Liver (tissue), 8 donors: ENCODE measurements at regions not wholly inside any gene's neighbourhood (a gene's known extent, or its start where the extent isn't known, plus 50 kb on each side); places are given as distances from the start of the nearest gene placed in this dataset.

ENCODE experiments used
- DNase-seq: peaks from one replicate; pipeline ENCODE4 v3.0.0-alpha.2; 2017; ENCODE audit warnings: low spot score
- H3K27ac ChIP-seq, 2 donors: one replicate each; pipeline ENCODE4 v1.7.0; 2013; ENCODE audit warnings: inconsistent platforms in 2 of 2, low read length in 2 of 2, control low read depth in 1 of 2, low read depth in 1 of 2, mild to moderate bottlenecking in 1 of 2
- H3K27me3 ChIP-seq, 4 donors: one replicate each; pipeline versions ENCODE4 v1.6.1 to v1.7.0; 2013; ENCODE audit warnings: low read length in 3 of 4, inconsistent platforms in 1 of 4, mild to moderate bottlenecking in 1 of 4, moderate library complexity in 1 of 4; ENCODE audit not compliant: control insufficient read depth in 4 of 4, insufficient read depth in 4 of 4
- H3K36me3 ChIP-seq, 4 donors: one replicate each; pipeline versions ENCODE4 v1.6.1 to v1.7.0; 2013; ENCODE audit warnings: low read length in 3 of 4, mild to moderate bottlenecking in 3 of 4, low read depth in 1 of 4, moderate library complexity in 1 of 4; ENCODE audit not compliant: control insufficient read depth in 4 of 4, insufficient read depth in 3 of 4
- H3K4me1 ChIP-seq, 4 donors: one replicate each; pipeline versions ENCODE4 v1.6.1 to v1.7.0; 2013; ENCODE audit warnings: low read length in 3 of 4, mild to moderate bottlenecking in 3 of 4, moderate library complexity in 1 of 4; ENCODE audit not compliant: control insufficient read depth in 4 of 4, insufficient read depth in 4 of 4
- H3K4me3 ChIP-seq, 3 donors: one replicate each; pipeline versions ENCODE4 v1.6.1 to v1.7.0; 2013; ENCODE audit warnings: low read length in 3 of 3, control low read depth in 1 of 3, low read depth in 1 of 3, mild to moderate bottlenecking in 1 of 3
- H3K9ac ChIP-seq, 2 donors: one replicate each; pipeline ENCODE4 v1.7.0; 2013; ENCODE audit warnings: low read length in 2 of 2, mild to moderate bottlenecking in 2 of 2, moderate library complexity in 2 of 2, control low read depth in 1 of 2, low read depth in 1 of 2
- H3K9me3 ChIP-seq, 4 donors: one replicate each; pipeline versions ENCODE4 v1.6.1 to v1.7.0; 2013; ENCODE audit warnings: low read length in 3 of 4; ENCODE audit not compliant: control insufficient read depth in 4 of 4
- ATF3 ChIP-seq: IDR thresholded peaks from 2 replicates; pipeline ENCODE4 v1.6.1; 2016; ENCODE audit warnings: antibody characterized with exemption
- CTCF ChIP-seq: fragments of 150-350 bp; IDR thresholded peaks from 2 replicates; pipeline ENCODE4 v1.5.1; 2017; ENCODE audit warnings: improper control_type of control experiment, low read depth, low read length; ENCODE audit not compliant: missing input control
- EGR1 ChIP-seq, 2 donors: IDR thresholded peaks; 2 replicates each; pipeline ENCODE4 v1.6.1; 2016 to 2018; ENCODE audit warnings: antibody characterized with exemption in 2 of 2, low read depth in 2 of 2
- FOXA1 ChIP-seq: IDR thresholded peaks from 2 replicates; pipeline ENCODE4 v1.6.1; 2016; ENCODE audit warnings: antibody characterized with exemption
- GABPA ChIP-seq, 2 donors: IDR thresholded peaks in 1 of 2; conservative IDR thresholded peaks in 1 of 2; 2 replicates each; pipeline ENCODE4 v1.6.1; 2016; ENCODE audit warnings: antibody characterized with exemption in 2 of 2, mild to moderate bottlenecking in 1 of 2, moderate library complexity in 1 of 2
- HNF4A ChIP-seq, 2 donors: conservative IDR thresholded peaks; 2 replicates each; pipeline ENCODE4 v1.6.1; 2016; ENCODE audit warnings: antibody characterized with exemption in 2 of 2, mild to moderate bottlenecking in 2 of 2
- HNF4G ChIP-seq: IDR thresholded peaks from 2 replicates; pipeline ENCODE4 v1.6.1; 2016; ENCODE audit warnings: antibody characterized with exemption
- JUND ChIP-seq, 2 donors: IDR thresholded peaks; 2 replicates each; pipeline ENCODE4 v1.6.1; 2016; ENCODE audit warnings: antibody characterized with exemption in 2 of 2
- MAX ChIP-seq: IDR thresholded peaks from 2 replicates; pipeline ENCODE4 v1.6.1; 2016; ENCODE audit warnings: antibody characterized with exemption
- NR2F2 ChIP-seq: IDR thresholded peaks from 2 replicates; pipeline ENCODE4 v1.6.1; 2016; ENCODE audit warnings: antibody characterized with exemption
- RXRA ChIP-seq, 2 donors: IDR thresholded peaks; 2 replicates each; pipeline ENCODE4 v1.6.1; 2017 to 2018; ENCODE audit warnings: antibody characterized with exemption in 2 of 2, mild to moderate bottlenecking in 1 of 2
- SP1 ChIP-seq: IDR thresholded peaks from 2 replicates; pipeline ENCODE4 v1.6.1; 2018; ENCODE audit warnings: antibody characterized with exemption, mild to moderate bottlenecking
- ZBTB33 ChIP-seq: IDR thresholded peaks from 2 replicates; pipeline ENCODE4 v1.6.1; 2016; ENCODE audit warnings: antibody characterized with exemption
- WGBS: extraction: QIAGEN DNeasy Blood & Tissue Kit; methylation state at CpG from one replicate; pipeline ENCODE4 v1.1.7; 2013; 5-methylcytosine and 5-hydroxymethylcytosine counted together
- donor health status: healthy.
- donor health status: healthy.
- donor health status: healthy.
- donor health status: healthy.
- donor health status: healthy.

GRCh38 chr15:67009576-67010569 is 55.5 kb upstream of the SMAD3 start:
- Histone ChIP-seq H3K36me3 (no peaks in the 10 kb centered on the region), H3K4me1 (peaks cover 11 to 28% (median 24%) of the 10 kb centered on the region in 4 donors), H3K27me3 (no peaks in the 10 kb centered on the region), H3K27ac (peak overlapping the region; percentile 32 to 48), H3K9me3 (no peaks in the 10 kb centered on the region), H3K4me3 (no peak overlapping the region), H3K9ac (no peak overlapping the region)
- no peak for DNase-seq
- WGBS: 40% methylated on average over 7 of the region's 7 CpGs
- TF ChIP-seq SP1 (peak; percentile 36), RXRA (IDR thresholded peaks at IDR 0.05) (no peak), CTCF (no peak), HNF4A (conservative IDR thresholded peaks at IDR 0.05) (peak; percentile 75)

GRCh38 chr15:67010898-67011616 is 54.3 kb upstream of the SMAD3 start:
- H3K4me3 ChIP-seq: no peak overlapping the region
- H3K27ac ChIP-seq: peak overlapping the region; percentile 19 to 55
- H3K9ac ChIP-seq: no peak overlapping the region
- H3K4me1 ChIP-seq: peaks cover 11 to 28% (median 24%) of the 10 kb centered on the region in 4 donors
- WGBS: 56% methylated on average over 7 of the region's 7 CpGs
- no peak for DNase-seq
- H3K27me3 ChIP-seq: no peaks in the 10 kb centered on the region
- TF ChIP-seq EGR1 (IDR thresholded peaks at IDR 0.05; ENCODE audit: low read depth in 2 of 2) (no peak), RXRA (IDR thresholded peaks at IDR 0.05) (no peak), ZBTB33 (no peak), FOXA1 (no peak), MAX (no peak), GABPA (IDR thresholded peaks at IDR 0.05 in 1 of 2, conservative IDR thresholded peaks at IDR 0.05 in 1 of 2) (no peak), NR2F2 (no peak), ATF3 (no peak), JUND (IDR thresholded peaks at IDR 0.05) (no peak), HNF4G (no peak)
- no peaks in the 10 kb centered on the region for H3K9me3 ChIP-seq
- no peaks in the 10 kb centered on the region for H3K36me3 ChIP-seq
